Hepatocyte (in vitro differentiated cells): ENCODE measurements at regions not wholly inside any gene's neighbourhood (a gene's known extent, or its start where the extent isn't known, plus 50 kb on each side); places are given as distances from the start of the nearest gene placed in this dataset.

Experiments used
- CTCF ChIP-seq: fragments of 200-600 bp; sonication (generic); IDR thresholded peaks from 2 replicates; pipeline ENCODE4 v1.5.1; 2016; ENCODE audit warnings: antibody characterized with exemption, mild to moderate bottlenecking; ENCODE audit not compliant: poor library complexity
- EZH2 ChIP-seq: fragments of 200-600 bp; sonication (generic); IDR thresholded peaks from 2 replicates; pipeline ENCODE4 v1.6.1; 2016; ENCODE audit warnings: antibody characterized with exemption, mild to moderate bottlenecking, borderline replicate concordance
- EZH2phosphoT487 ChIP-seq: fragments of 200-600 bp; sonication (generic); IDR thresholded peaks from one replicate; pipeline ENCODE4 v1.6.1; 2018; ENCODE audit warnings: antibody characterized with exemption, mild to moderate bottlenecking, low read depth, moderate library complexity; ENCODE audit not compliant: unreplicated experiment, severe bottlenecking

GRCh38 chr4:155571184-155571944, 95.3 kb upstream of the GUCY1A1 start:
- no peak for TF ChIP-seq EZH2
- TF ChIP-seq CTCF, result no peak
- no peak for TF ChIP-seq EZH2phosphoT487
